ENCODE measurements at regions not wholly inside any gene's neighbourhood (a gene's known extent, or its start where the extent isn't known, plus 50 kb on each side); places are given as distances from the start of the nearest gene placed in this dataset.
"Not testable (repeated sequence)": the region's sequence is repeated elsewhere in the genome, so short reads cannot be mapped to it uniquely, and the experiment has no call there.

- ATAC-seq (no peak), DNase-seq (no peak)
- intact Hi-C loops (cut with DNase I) = no loop called here
Measured at GRCh38 chr21:15119486-15119885, 54.7 kb upstream of the NRIP1 start.

GRCh38 chr21:15121097-15121654 lies 56.4 kb upstream of the NRIP1 start:
- ATAC-seq (no peak), DNase-seq (no peak)
- intact Hi-C loops (cut with DNase I) = loop anchor here in 1 of 2 donors (5.0 kb wide), 2 partner anchors 54 to 81 kb away; no protein-coding TSS in a partner anchor

- intact Hi-C loops (cut with DNase I) = loop anchor here in 1 of 2 donors (5.0 kb wide), 2 partner anchors 54 to 81 kb away; no protein-coding TSS in a partner anchor
- ATAC-seq (peak; percentile 92 to 93), DNase-seq (peak; percentile 54)
Measured at GRCh38 chr21:15121655-15122120, 56.9 kb upstream of the NRIP1 start.

GRCh38 chr21:15122241-15122640 lies 57.4 kb upstream of the NRIP1 start:
- intact Hi-C loops (cut with DNase I) = loop anchor here in 1 of 2 donors (5.0 kb wide), 2 partner anchors 55 to 80 kb away; no protein-coding TSS in a partner anchor
- peak; percentile 41 to 69 for ATAC-seq
- no peak for DNase-seq

- intact Hi-C loops (cut with DNase I) = loop anchor here in 1 of 2 donors (5.0 kb wide), 2 partner anchors 57 to 78 kb away; no protein-coding TSS in a partner anchor
- ATAC-seq (no peak), DNase-seq (no peak)
Measured at GRCh38 chr21:15124731-15125130, 59.9 kb upstream of the NRIP1 start.

GRCh38 chr21:15126948-15127347 lies 62.1 kb upstream of the NRIP1 start:
- peak in 1 of 2 donors; percentile 31 for ATAC-seq

GRCh38 chr21:15127437-15127836 lies 62.6 kb upstream of the NRIP1 start:
- ATAC-seq (no peak), DNase-seq (no peak)
- intact Hi-C loops (cut with DNase I) = no loop called here

More at GRCh38 chr21:15126948-15127347, 62.1 kb upstream of the NRIP1 start:
- intact Hi-C loops (cut with DNase I) = no loop called here
- DNase-seq = no peak

- intact Hi-C loops (cut with DNase I) = no loop called here
- ATAC-seq (no peak), DNase-seq (no peak)
Measured at GRCh38 chr21:15128267-15128666, 63.5 kb upstream of the NRIP1 start.

- ATAC-seq; intact Hi-C loops (cut with DNase I); DNase-seq: not testable (repeated sequence)
Measured at GRCh38 chr21:15128714-15129113, 63.9 kb upstream of the NRIP1 start.

- intact Hi-C loops (cut with DNase I) = no loop called here
- no peak for DNase-seq
- ATAC-seq = no peak
Measured at GRCh38 chr21:15130326-15130725, 65.5 kb upstream of the NRIP1 start.

GRCh38 chr21:15130751-15131150 lies 66.0 kb upstream of the NRIP1 start:
- no peak for ATAC-seq
- intact Hi-C loops (cut with DNase I) = no loop called here
- no peak for DNase-seq

GRCh38 chr21:15132781-15133180 lies 68.0 kb upstream of the NRIP1 start:
- no peak for DNase-seq
- intact Hi-C loops (cut with DNase I) = no loop called here
- no peak for ATAC-seq

- intact Hi-C loops (cut with DNase I) = no loop called here
- ATAC-seq (no peak), DNase-seq (no peak)
Measured at GRCh38 chr21:15134701-15135470, 70.1 kb upstream of the NRIP1 start.

- intact Hi-C loops (cut with DNase I) = no loop called here
- ATAC-seq = no peak
- DNase-seq = no peak
Measured at GRCh38 chr21:15135867-15136629, 71.2 kb upstream of the NRIP1 start.

- intact Hi-C loops (cut with DNase I) = no loop called here
- ATAC-seq = no peak
- peak; percentile 22 for DNase-seq
Measured at GRCh38 chr21:15138490-15138889, 73.7 kb upstream of the NRIP1 start.

- intact Hi-C loops (cut with DNase I) = no loop called here
- DNase-seq (no peak), ATAC-seq (no peak)
Measured at GRCh38 chr21:15139898-15140297, 75.1 kb upstream of the NRIP1 start.

- peak in 1 of 2 donors; percentile 91 for ATAC-seq
- peak; percentile 30 for DNase-seq
- intact Hi-C loops (cut with DNase I) = no loop called here
Measured at GRCh38 chr21:15140321-15141019, 75.7 kb upstream of the NRIP1 start.

- intact Hi-C loops (cut with DNase I) = no loop called here
- DNase-seq (no peak), ATAC-seq (no peak)
Measured at GRCh38 chr21:15141261-15141970, 76.6 kb upstream of the NRIP1 start.

- DNase-seq (no peak), ATAC-seq (no peak)
- intact Hi-C loops (cut with DNase I) = no loop called here
Measured at GRCh38 chr21:15144026-15144425, 79.2 kb upstream of the NRIP1 start.
